ENCODE measurements at regions not wholly inside any gene's neighbourhood (a gene's known extent, or its start where the extent isn't known, plus 50 kb on each side); places are given as distances from the start of the nearest gene placed in this dataset.

- Histone ChIP-seq H3K27ac (ENCODE audit: low read length) (no peak overlapping the region), H3K9me3 (ENCODE audit: low read length) (no peaks in the 10 kb centered on the region), H3K4me2 (ENCODE audit: low read length) (no peak overlapping the region), H3K4me1 (ENCODE audit: insufficient read depth, low read length) (no peaks in the 10 kb centered on the region), H3K36me3 (ENCODE audit: low read depth, low read length) (no peaks in the 10 kb centered on the region), H3F3A (ENCODE audit: low read length, unreplicated experiment) (no peaks in the 10 kb centered on the region), H4K20me1 (ENCODE audit: low read length) (no peaks in the 10 kb centered on the region), H2AFZ (ENCODE audit: low read length) (no peak overlapping the region), H3K27me3 (ENCODE audit: low read length) (no peaks in the 10 kb centered on the region), H3K9me2 (replicated peaks; ENCODE audit: low read length) (no peaks in the 10 kb centered on the region), H3K9ac (ENCODE audit: low read length) (no peak overlapping the region), H3K4me3 (ENCODE audit: low read length) (no peak overlapping the region), H3K79me2 (ENCODE audit: low read length) (no peaks in the 10 kb centered on the region)
- ATAC-seq (no peak), DNase-seq (no peak)
- BruUV-seq (replicated peaks), result no TSS peak
- ChIA-PET POLR2A (ENCODE audit: unreplicated experiment) (no interaction called here), CTCF (no interaction called here)
- TF ChIP-seq EZH2phosphoT487 (IDR thresholded peaks at IDR 0.05; ENCODE audit: borderline replicate concordance, low read length), result no peak
- no peak for TF ChIP-seq EZH2 (IDR thresholded peaks at IDR 0.05; ENCODE audit: low read length, unreplicated experiment)
- TF ChIP-seq CTCF (conservative IDR thresholded peaks at IDR 0.05; ENCODE audit: low read depth, low read length), result no peak
- intact Hi-C loops (cut with micrococcal nuclease), result no loop called here
Observed at GRCh38 chr2:155215037-155215707, 516.7 kb downstream of the KCNJ3 start.

- TF ChIP-seq EZH2phosphoT487 (IDR thresholded peaks at IDR 0.05; ENCODE audit: borderline replicate concordance, low read length) (no peak), EZH2 (IDR thresholded peaks at IDR 0.05; ENCODE audit: low read length, unreplicated experiment) (no peak)
- intact Hi-C loops (cut with micrococcal nuclease), result no loop called here
- H3K9ac ChIP-seq (ENCODE audit: low read length), result no peak overlapping the region
Observed at GRCh38 chr2:155209696-155210450, 511.4 kb downstream of the KCNJ3 start.

DNA sequence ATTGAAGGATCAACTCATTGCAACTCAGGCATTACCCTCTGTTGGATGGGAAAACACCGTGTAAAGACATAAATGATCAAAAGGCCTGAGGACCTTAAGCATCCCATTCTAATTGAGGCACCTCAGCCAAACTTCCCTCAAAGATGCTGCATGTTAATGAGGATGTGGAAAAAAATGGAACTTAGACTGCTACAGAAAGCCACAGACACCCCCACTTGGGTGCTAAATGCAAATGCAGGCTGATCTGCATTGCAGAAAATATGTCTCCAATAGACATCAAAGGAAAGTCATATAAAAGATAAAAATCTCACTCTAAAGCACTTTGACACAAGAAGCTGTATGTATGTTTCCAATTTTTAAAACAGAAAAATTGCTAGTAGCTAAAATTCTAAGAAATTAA, 504.7 kb downstream of the KCNJ3 start:
- Histone ChIP-seq H3K9ac (ENCODE audit: low read length) (no peak overlapping the region), H3K4me3 (ENCODE audit: low read length) (no peak overlapping the region), H3K4me2 (ENCODE audit: low read length) (no peak overlapping the region), H3K36me3 (ENCODE audit: low read depth, low read length) (no peaks in the 10 kb centered on the region), H3K27ac (ENCODE audit: low read length) (no peak overlapping the region), H3F3A (ENCODE audit: low read length, unreplicated experiment) (no peaks in the 10 kb centered on the region), H3K9me2 (replicated peaks; ENCODE audit: low read length) (no peaks in the 10 kb centered on the region), H2AFZ (ENCODE audit: low read length) (no peak overlapping the region), H3K79me2 (ENCODE audit: low read length) (no peaks in the 10 kb centered on the region), H4K20me1 (ENCODE audit: low read length) (no peaks in the 10 kb centered on the region), H3K4me1 (ENCODE audit: insufficient read depth, low read length) (no peaks in the 10 kb centered on the region), H3K27me3 (ENCODE audit: low read length) (no peaks in the 10 kb centered on the region), H3K9me3 (ENCODE audit: low read length) (no peaks in the 10 kb centered on the region)
- DNase-seq (no peak), ATAC-seq (no peak)
- POLR2A ChIA-PET (ENCODE audit: unreplicated experiment), result no interaction called here
- CTCF ChIA-PET, result no interaction called here
- no peak for TF ChIP-seq EZH2phosphoT487 (IDR thresholded peaks at IDR 0.05; ENCODE audit: borderline replicate concordance, low read length)
- no peak for TF ChIP-seq CTCF (conservative IDR thresholded peaks at IDR 0.05; ENCODE audit: low read depth, low read length)
- no peak for TF ChIP-seq EZH2 (IDR thresholded peaks at IDR 0.05; ENCODE audit: low read length, unreplicated experiment)
- no TSS peak for BruUV-seq (replicated peaks)
- intact Hi-C loops (cut with micrococcal nuclease), result no loop called here

More at GRCh38 chr2:155209696-155210450, 511.4 kb downstream of the KCNJ3 start:
- Histone ChIP-seq H4K20me1 (ENCODE audit: low read length) (no peaks in the 10 kb centered on the region), H3K27ac (ENCODE audit: low read length) (no peak overlapping the region), H3K4me1 (ENCODE audit: insufficient read depth, low read length) (no peaks in the 10 kb centered on the region), H3K36me3 (ENCODE audit: low read depth, low read length) (no peaks in the 10 kb centered on the region), H3K9me2 (replicated peaks; ENCODE audit: low read length) (no peaks in the 10 kb centered on the region), H3K79me2 (ENCODE audit: low read length) (no peaks in the 10 kb centered on the region), H2AFZ (ENCODE audit: low read length) (no peak overlapping the region), H3F3A (ENCODE audit: low read length, unreplicated experiment) (no peaks in the 10 kb centered on the region), H3K27me3 (ENCODE audit: low read length) (no peaks in the 10 kb centered on the region), H3K4me3 (ENCODE audit: low read length) (no peak overlapping the region), H3K9me3 (ENCODE audit: low read length) (no peaks in the 10 kb centered on the region), H3K4me2 (ENCODE audit: low read length) (no peak overlapping the region)
- ChIA-PET CTCF (no interaction called here), POLR2A (ENCODE audit: unreplicated experiment) (interaction anchor here (0.7 kb wide), 1 partner anchor 32 kb away, joined by 3 read pairs; no protein-coding TSS in a partner anchor)
- BruUV-seq (replicated peaks), result no TSS peak
- ATAC-seq, result no peak
- no peak for DNase-seq
